K562 (cell line): ENCODE measurements at regions not wholly inside any gene's neighbourhood (a gene's known extent, or its start where the extent isn't known, plus 50 kb on each side); places are given as distances from the start of the nearest gene placed in this dataset.

ENCODE experiments used
- POLR2AphosphoS5 ChIP-seq: IDR thresholded peaks from 2 replicates; pipeline ENCODE4 v1.6.1; 2011; ENCODE audit warnings: mild to moderate bottlenecking, low read depth, low read length, moderate library complexity; ENCODE audit not compliant: control insufficient read depth, insufficient read depth
- SIX5 ChIP-seq, 2 experiments: IDR thresholded peaks; 2 replicates each; pipeline ENCODE4 v1.6.1; 2011; ENCODE audit warnings: low read length in 2 of 2, borderline replicate concordance in 1 of 2, low read depth in 1 of 2, mild to moderate bottlenecking in 1 of 2, moderate library complexity in 1 of 2; ENCODE audit not compliant: insufficient read depth in 1 of 2

DNA sequence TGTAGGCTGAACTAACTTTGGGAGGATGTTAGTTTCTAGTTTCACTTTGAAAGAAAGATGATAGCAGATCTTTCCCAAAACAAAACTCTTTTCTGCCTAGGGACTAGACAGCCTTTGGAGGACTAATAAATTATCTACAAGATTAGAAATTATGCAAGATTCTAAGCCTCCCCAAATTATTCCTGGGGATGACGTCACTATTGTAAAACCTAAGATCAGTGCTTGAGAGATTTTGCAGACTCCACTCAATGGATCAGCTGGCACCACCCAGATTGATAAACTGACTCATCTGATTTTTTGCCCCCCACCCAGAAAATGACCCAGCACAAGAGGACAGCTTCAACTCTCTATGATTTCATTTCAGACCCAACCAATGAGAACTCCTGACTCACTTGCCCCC, 1057.9 kb upstream of the DIAPH2 start:
- TF ChIP-seq POLR2AphosphoS5 (no peak), SIX5 (IDR thresholded peaks at IDR 0.05; ENCODE audit: borderline replicate concordance in 1 of 2, insufficient read depth in 1 of 2, low read depth in 1 of 2, low read length in 2 of 2) (no peak)
